ENCODE measurements at regions not wholly inside any gene's neighbourhood (a gene's known extent, or its start where the extent isn't known, plus 50 kb on each side); places are given as distances from the start of the nearest gene placed in this dataset.

DNA sequence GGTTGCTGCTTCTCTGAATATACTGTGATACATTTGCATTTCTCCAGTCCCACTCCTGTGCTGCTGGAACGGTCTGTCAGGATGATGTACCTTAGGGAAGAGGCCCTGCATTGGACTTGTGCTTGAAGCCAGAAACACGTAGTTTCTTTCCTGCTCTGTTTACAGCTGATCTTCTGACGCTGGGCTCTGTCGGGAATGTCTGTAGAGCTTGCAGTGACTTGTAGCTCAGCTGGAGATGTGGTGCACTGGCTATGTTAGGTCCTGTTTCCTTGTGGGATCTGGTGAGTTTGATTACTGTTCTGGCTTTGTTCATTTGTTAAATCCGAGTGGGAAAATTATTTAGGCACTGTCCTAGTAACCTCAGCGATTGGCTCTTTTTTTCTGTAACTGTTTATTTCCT, 137.2 kb upstream of the WDR1 start:
- no peaks in the 10 kb centered on the region for H3K27me3 ChIP-seq
- H3K4me3 ChIP-seq: no peak overlapping the region
- WGBS (ENCODE audit: insufficient coverage, low coverage, low lambda C conversion rate, missing lambda C conversion rate): 63% methylated on average over 4 of the region's 6 CpGs
- no peaks in the 10 kb centered on the region for H3K9me3 ChIP-seq
- no peaks in the 10 kb centered on the region for H3K36me3 ChIP-seq
- no peak for DNase-seq
- TF ChIP-seq POLR2A (IDR thresholded peaks at IDR 0.05): no peak
- TF ChIP-seq, protein P1, sequence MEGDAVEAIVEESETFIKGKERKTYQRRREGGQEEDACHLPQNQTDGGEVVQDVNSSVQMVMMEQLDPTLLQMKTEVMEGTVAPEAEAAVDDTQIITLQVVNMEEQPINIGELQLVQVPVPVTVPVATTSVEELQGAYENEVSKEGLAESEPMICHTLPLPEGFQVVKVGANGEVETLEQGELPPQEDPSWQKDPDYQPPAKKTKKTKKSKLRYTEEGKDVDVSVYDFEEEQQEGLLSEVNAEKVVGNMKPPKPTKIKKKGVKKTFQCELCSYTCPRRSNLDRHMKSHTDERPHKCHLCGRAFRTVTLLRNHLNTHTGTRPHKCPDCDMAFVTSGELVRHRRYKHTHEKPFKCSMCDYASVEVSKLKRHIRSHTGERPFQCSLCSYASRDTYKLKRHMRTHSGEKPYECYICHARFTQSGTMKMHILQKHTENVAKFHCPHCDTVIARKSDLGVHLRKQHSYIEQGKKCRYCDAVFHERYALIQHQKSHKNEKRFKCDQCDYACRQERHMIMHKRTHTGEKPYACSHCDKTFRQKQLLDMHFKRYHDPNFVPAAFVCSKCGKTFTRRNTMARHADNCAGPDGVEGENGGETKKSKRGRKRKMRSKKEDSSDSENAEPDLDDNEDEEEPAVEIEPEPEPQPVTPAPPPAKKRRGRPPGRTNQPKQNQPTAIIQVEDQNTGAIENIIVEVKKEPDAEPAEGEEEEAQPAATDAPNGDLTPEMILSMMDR (IDR thresholded peaks at IDR 0.05): no peak
- ATAC-seq: no peak
- intact Hi-C loops (cut with DNase I): no loop called here
- H3K4me1 ChIP-seq: no peaks in the 10 kb centered on the region
- H3K27ac ChIP-seq: no peak overlapping the region

DNA sequence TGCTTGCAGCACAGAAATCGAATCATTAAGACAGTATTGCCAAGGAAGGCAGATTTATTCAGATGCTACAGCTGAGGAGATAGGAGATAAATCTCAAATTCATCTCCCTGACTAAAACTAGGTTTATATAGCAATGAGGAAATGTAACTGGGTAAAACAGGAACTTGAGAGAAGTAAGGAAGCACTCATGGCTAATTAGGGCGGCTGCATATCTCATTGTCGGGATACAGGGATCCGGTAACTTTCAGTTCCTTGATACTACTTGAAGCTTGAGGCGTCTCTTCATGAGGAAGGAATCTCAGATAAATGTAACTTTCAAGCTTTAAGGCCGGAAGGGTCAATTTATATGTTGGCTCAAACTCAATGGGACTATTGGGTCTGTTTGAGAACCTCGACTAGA, 129.2 kb upstream of the WDR1 start:
- peak; percentile 28 to 41 (median 32) for ATAC-seq
- WGBS (ENCODE audit: insufficient coverage, low coverage, low lambda C conversion rate, missing lambda C conversion rate): 45% methylated on average over 6 of the region's 7 CpGs
- Histone ChIP-seq H3K36me3 (no peaks in the 10 kb centered on the region), H3K9me3 (no peaks in the 10 kb centered on the region), H3K4me1 (no peaks in the 10 kb centered on the region), H3K4me3 (no peak overlapping the region), H3K27ac (no peak overlapping the region), H3K27me3 (no peaks in the 10 kb centered on the region)
- TF ChIP-seq POLR2A (IDR thresholded peaks at IDR 0.05): no peak
- TF ChIP-seq, protein P1 (IDR thresholded peaks at IDR 0.05): no peak
- no peak for DNase-seq
- intact Hi-C loops (cut with DNase I): no loop called here

DNA sequence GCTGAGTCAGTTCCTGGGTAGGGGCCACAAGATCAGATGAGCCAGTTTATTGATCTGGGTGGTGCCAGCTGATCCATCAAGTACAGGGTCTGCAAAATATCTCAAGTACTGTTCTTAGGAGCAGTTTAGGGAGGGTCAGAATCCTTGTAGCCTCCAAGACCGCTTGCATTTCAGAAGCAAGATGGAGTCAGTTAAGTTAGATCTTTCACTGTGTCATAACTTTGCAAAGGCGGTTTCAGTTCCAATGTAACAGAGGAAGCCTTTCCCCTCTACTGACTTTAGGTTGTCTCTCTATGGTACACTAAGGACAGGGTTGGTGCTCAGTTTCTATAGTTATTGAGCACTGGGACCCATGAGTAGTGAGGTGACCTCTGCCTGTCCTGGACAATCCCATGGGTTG, 127.3 kb upstream of the WDR1 start:
- intact Hi-C loops (cut with DNase I): no loop called here
- H3K9me3 ChIP-seq: no peaks in the 10 kb centered on the region
- H3K36me3 ChIP-seq: no peaks in the 10 kb centered on the region
- WGBS (ENCODE audit: insufficient coverage, low coverage, low lambda C conversion rate, missing lambda C conversion rate): 100% methylated on average over 1 of the region's 2 CpGs
- H3K4me1 ChIP-seq: no peaks in the 10 kb centered on the region
- DNase-seq: no peak
- H3K4me3 ChIP-seq: no peak overlapping the region
- no peak overlapping the region for H3K27ac ChIP-seq
- ATAC-seq: no peak
- TF ChIP-seq, protein P1 (IDR thresholded peaks at IDR 0.05): no peak
- TF ChIP-seq POLR2A (IDR thresholded peaks at IDR 0.05): no peak
- no peaks in the 10 kb centered on the region for H3K27me3 ChIP-seq

DNA sequence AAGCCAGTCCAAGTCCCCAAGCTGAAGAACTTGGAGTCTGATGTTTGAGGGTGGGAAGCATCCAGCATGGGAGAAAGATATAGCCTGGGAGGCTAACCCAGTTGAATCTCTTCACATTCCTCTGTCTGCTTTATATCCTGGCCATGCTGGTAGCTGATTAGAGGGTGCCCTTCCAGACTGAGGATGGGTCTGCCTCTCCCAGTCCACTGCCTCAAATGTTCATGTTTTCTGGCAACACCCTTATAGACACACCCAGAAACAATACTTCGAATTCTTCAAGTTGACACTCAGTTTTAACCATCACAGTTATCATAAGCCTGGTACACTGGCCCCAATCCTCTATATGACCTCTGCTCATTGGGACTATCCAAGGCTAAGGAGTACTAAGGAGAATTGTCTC, 124.1 kb upstream of the WDR1 start:
- ATAC-seq: no peak
- H3K27me3 ChIP-seq: no peaks in the 10 kb centered on the region
- intact Hi-C loops (cut with DNase I): no loop called here
- no peaks in the 10 kb centered on the region for H3K4me1 ChIP-seq
- H3K4me3 ChIP-seq: no peak overlapping the region
- H3K36me3 ChIP-seq: no peaks in the 10 kb centered on the region
- H3K27ac ChIP-seq: no peak overlapping the region
- 0% methylated on average over 1 of the region's 1 CpG for WGBS (ENCODE audit: insufficient coverage, low coverage, low lambda C conversion rate, missing lambda C conversion rate)
- TF ChIP-seq, protein P1 (IDR thresholded peaks at IDR 0.05): no peak
- TF ChIP-seq POLR2A (IDR thresholded peaks at IDR 0.05): no peak
- H3K9me3 ChIP-seq: no peaks in the 10 kb centered on the region
- DNase-seq: no peak
